ENCODE measurements at regions not wholly inside any gene's neighbourhood (a gene's known extent, or its start where the extent isn't known, plus 50 kb on each side); places are given as distances from the start of the nearest gene placed in this dataset.

DNA sequence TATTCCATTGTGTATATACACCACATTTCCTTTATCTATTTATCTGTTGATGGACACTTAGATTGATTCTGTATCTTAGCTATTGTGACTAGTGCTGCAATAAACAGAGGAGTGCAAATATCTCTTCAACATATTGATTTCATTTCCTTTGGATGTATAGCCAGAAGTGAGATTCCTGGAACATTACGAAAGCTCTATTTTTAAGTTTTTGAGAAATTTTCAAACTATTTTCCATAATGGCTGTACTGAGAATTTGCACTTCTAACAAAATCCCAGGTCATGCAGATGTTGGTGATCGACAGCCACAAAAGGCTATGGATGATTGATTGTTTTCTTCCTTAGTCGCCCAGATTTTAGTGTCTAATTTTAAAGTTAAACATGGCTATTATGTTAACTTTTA lies 132.7 kb upstream of the MTAP start:
- DNase-seq (ENCODE audit: low spot score), result no peak

DNA sequence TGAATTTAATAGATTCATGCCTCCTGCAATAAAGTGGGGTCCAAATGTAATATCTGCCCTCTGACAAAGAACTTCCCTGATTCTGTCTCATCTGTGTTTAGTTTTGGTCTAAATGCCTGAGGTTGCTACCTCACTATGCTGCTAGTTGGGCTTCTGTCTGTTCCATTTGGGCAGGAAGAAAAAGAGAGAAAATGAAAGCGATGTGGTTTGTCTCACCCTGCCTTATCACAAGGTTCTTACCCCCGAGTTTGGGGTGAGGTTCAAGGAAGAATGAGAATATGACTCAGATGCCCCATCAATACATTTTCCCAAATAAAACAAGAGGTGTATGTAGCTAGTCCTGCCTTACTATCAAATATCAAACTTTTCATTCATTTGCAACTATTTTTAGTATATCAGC lies 132.1 kb upstream of the MTAP start:
- DNase-seq (ENCODE audit: low spot score), result no peak

DNA sequence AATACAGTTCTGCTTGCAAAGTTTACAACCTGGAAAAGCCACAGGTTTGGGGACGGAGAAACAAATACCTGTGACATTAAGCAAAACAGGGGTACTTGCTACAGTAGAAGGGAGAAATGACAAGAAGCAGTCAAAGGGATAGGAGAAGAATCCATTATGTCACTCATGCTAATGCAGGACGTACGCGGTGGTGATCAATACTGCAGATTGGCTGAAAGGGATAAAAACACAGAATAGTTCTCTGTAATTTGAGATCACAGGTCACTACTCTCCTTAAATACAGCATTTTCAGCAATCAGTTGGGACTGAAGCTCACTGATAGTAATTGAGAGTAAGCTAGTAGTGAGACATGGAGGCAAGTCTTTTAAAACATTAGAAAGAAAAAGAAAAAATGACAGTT lies 130.3 kb upstream of the MTAP start:
- no peak for DNase-seq (ENCODE audit: low spot score)

DNA sequence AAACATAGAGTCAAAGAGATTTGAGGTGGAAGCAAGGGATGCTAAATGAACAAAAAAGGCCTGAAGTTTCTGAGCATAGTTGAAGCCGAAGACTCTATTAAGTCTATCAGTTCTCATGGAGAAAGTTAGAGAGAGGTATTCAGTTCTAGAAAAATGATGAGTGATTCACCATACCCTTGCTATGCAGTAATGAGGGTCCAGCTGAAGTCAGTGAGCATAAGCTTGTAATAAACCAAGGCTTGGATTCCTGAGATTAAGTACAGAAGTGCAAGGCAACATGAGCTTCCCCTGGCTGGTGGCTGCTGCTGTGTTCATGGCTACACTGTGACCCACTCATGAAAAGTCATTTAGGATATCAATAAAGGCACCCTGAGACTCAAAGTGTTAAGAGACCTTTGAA lies 129.7 kb upstream of the MTAP start:
- DNase-seq (ENCODE audit: low spot score), result no peak

DNA sequence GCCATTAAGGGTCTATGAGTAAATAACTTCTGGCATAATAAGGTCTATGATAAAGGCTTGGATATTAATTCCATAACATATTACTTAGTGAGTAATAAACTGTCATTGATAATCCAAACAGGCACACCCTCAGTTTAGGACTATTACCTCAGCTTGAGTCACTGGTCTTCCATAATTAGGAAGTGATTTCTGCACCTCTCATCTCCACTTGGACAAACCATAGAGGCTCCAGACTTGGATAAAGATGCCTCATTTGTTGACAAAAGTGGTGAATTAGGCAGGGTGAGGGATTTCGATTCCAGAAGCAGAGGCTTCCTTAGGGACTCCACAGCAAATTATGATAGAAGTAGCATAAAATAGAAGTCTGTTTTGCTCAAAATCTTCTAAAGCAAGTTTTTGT lies 127.5 kb upstream of the MTAP start:
- DNase-seq (ENCODE audit: low spot score), result no peak

DNA sequence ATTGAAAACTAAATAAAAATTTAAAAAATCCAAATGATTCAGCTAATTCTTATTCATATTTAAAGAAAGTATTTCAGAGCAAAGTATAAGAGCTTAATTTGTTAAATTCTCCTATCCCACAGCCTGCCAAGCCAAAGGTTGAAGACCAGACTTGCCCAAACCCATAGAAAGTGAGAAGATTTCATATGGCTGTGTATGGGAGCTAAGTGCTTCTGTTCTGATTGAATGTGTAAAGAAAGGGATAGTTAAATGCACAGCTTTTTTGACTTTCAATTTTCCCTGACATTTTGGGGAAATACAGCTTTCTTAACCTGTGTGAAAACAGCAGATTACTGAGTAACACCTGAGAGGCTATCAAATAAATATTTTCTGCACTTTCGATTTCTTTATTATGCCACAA lies 125.0 kb upstream of the MTAP start:
- DNase-seq (ENCODE audit: low spot score), result no peak

DNA sequence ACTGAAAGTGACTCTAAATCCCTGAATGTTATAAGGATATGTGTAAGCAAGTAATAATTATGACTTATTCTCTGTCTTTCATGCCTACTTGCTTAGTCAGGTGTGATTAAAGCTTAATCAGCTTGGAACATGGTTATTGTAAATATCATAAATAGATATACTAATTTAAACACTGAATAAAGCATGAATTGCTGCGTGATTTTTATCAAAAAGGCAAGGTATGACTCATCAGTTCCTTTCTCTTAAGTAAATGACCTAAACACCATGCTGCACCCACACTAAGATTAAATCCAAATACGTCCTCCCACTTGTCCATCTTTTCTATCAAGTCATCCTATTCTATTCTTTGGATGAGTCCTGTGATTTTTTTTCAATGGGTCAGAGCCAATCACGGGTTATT lies 124.6 kb upstream of the MTAP start:
- DNase-seq (ENCODE audit: low spot score), result no peak

DNA sequence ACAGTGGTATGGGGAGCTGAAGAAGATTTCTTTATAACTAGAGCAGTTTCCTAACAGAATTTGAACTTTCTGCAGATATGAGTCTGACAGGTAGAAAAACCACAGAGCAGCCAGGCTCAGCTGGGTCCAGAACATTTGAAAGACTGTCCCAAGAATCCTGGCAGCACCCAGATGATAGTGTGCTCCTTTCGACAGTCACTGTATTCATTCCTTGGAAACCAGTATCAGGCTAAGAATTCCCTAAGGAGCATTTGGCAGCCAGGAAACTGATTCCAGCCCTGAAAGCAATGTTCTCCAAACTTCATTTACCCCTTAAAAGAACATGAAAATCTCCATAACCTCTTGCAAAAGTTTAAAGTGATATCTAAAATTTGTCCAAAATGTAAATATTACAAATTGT lies 123.0 kb upstream of the MTAP start:
- no peak for DNase-seq (ENCODE audit: low spot score)

DNA sequence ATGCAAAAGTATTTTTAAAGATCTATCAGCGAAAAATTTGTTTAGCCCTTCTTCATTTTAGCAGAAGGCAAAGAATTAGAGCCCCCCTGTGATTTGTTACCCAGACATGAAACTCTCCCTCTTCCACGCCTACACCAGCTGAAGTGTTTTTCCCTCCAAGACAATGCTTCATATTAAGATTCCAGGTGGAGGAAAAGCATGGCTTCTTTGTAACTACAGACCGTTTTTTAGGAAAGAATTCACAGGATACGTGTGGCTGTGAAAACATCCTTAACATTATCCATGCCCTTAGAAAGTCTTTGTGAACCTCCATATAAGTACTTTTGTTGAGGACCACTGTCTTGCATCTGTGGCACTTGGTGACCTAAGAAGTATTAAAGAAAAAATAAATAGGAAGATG lies 121.8 kb upstream of the MTAP start:
- DNase-seq (ENCODE audit: low spot score), result no peak

DNA sequence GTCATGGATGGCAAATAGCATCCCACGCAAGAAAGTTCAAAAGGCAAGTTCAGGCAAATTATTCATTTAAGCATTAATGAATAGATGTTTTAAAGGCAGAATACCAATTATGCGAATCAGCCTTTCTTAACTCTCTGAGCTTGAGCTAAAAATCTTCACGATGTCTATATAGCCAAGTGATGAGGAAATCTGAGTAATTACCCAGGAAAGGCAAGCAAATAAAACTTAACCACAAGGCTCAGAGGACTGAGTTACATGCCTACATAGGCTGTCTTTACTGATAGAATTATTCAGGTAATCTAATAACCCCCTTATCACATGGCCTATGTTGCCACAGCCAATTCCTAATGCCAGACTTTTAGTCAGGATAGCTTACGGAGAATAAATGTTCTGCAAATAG lies 120.8 kb upstream of the MTAP start:
- DNase-seq (ENCODE audit: low spot score), result no peak

DNA sequence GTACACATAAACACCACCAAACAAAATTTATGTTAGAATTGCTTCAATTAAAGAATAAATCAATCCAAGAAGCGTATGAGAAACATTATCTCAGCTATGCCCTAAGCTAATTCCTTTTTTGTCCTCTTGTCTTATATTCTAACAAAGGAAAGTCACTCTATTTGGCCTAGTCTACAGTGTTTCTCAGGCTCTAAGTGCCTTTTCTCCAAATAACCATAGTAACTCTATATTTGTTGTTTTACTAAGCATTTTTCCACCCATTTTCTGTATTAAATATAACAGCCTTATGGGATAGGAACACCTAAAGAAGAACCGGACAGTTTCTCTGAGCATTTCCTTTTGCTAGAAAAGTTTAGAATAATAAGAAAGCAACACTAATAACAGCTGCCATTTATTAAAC lies 120.1 kb upstream of the MTAP start:
- no peak for DNase-seq (ENCODE audit: low spot score)

DNA sequence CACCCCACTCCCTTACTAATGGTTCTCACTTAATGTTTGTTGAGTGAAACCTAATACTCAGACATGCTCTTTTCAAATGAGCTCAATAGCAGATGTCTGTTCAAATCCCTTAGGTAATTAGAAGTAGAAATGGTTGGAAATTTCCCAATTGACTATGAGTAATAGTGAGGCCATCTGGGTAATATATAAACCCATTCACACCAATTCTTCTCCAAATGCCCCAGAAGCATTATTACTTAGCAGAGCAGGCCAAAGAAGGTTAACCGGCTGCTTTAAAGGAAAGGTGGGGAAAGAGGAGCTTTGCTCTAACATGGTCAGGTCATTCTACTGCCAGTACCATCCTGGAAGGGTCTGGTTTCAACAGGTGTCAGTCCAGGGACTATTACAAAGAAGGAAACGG lies 119.5 kb upstream of the MTAP start:
- no peak for DNase-seq (ENCODE audit: low spot score)

DNA sequence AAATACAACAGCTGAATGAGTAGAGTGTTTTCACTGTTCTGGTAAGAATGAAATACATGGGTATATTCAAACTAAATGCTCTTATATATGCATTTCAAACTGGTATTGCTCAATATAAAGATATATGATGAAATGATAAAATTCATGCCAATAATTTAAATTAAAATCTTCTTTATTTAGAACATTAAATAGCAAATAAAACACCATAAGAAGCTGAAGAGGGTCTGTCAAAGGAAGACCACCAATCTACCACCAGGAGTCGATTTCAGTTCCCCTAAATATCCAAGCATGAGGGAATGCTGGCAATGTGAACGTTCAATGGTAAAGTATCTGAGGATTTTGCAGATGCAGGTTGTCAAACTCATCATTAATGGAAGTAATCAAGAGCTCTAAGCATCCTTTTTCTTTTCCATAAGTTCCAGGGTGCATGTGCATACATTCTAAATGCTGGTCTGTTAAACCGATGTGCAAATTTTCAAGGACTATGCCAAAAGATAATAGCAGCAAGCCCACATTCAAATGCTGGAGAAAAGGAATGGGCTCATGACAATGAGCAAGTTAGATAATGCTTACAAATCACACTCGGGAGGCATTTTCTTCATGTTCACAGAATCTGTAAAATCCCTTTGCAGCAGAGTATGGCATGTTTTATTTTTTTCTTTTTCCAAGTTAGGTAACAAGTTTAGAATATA lies 118.8 kb upstream of the MTAP start:
- DNase-seq (ENCODE audit: low spot score), result no peak

DNA sequence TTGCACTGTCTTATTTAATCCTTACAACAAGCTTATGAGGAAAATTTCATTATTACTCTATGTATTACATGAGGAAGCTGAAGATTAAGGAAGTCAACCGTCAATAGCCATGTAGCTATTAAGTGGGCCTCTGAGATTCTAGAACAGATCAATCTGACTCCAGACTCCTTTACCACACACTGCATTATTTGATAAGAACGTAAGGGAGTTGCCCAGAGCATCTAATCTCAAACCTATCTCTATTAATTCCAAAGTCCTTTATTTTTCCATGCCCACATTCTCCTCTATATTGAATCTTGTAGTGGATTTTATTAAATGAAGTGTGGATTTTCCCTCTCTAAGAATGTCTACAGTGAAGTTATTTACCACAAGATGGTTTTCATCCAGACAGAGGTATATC lies 118.2 kb upstream of the MTAP start:
- DNase-seq (ENCODE audit: low spot score), result no peak

DNA sequence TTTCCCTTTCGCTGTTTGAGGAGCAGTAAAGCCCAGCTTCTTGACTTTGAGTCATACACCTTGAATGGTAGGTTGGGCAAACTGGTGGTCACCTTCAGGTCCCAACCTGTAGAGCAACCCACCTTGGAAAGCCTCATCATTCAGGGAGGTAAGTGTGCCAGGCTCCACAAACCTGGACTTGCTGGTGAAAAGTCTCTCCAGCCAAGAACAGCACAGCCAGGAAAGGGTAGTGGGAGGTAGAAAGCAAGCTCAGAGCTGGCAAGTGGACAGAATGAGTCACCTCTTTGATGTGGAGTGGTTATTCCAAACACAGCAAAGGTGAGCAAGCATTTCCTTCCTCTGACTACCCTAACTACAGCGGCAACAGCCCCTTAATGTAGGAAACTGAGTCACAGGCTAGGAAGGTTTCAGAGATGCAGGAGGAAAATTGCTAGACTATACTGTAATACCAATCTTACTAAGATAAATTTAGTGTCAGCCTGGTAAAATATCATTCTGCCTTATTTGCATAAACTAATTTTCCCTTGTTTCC lies 117.5 kb upstream of the MTAP start:
- DNase-seq (ENCODE audit: low spot score), result no peak

DNA sequence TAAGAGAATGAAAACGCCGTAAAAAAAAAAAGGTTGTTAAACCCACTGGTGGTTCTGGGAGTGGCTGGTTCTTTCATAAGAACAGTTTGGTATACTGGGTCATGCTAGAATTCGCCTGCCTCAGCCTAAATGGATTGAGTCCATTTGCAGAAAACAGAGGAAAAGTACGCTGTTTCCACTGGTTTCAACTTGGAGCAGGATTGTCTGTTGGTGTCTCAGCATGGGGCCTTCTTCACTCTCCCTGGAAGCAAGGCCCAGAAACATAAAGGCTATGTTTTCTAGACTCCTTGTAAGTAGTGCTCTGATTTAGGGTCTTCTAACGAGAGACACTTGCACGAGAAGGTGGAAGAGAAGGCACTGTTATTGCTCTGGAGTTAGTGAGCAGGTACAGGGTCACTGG lies 116.9 kb upstream of the MTAP start:
- DNase-seq (ENCODE audit: low spot score), result no peak

DNA sequence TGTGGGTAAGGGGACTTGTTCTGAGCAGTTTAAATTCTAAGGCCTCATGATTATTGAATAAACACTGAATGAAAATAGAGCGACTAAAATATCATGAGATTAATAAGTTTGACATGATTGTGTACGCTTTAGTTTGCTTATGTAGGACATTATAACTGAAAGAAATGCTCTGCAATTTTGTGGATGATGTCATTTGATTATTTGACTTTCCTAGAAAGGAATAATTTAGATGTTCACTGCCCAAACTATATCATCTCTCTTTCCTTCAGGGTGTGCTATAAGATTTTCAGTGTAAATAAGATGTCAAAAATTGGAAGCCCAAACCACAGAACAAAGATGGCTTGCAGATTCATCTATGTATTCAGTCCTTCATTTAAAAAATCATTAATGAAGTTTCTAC lies 115.7 kb upstream of the MTAP start:
- no peak for DNase-seq (ENCODE audit: low spot score)

DNA sequence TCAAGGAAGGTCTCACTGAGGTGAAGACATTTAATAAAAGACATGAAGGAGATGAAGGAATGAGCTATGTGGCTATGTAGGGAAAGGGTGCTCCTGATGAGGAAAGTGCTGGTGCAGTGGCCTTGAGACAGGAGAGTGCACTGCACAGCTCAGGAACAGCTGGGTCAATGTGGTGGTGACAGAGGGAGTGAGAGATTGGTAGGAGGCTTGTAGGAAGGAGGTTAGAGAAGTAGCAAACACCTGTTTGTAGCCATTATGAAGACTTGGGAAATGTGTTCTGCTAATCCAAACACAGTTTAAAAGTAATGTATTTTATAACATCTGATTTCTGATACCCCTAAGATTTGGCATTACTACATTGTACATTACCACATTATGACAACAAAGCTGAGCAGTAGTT lies 115.1 kb upstream of the MTAP start:
- no peak for DNase-seq (ENCODE audit: low spot score)

DNA sequence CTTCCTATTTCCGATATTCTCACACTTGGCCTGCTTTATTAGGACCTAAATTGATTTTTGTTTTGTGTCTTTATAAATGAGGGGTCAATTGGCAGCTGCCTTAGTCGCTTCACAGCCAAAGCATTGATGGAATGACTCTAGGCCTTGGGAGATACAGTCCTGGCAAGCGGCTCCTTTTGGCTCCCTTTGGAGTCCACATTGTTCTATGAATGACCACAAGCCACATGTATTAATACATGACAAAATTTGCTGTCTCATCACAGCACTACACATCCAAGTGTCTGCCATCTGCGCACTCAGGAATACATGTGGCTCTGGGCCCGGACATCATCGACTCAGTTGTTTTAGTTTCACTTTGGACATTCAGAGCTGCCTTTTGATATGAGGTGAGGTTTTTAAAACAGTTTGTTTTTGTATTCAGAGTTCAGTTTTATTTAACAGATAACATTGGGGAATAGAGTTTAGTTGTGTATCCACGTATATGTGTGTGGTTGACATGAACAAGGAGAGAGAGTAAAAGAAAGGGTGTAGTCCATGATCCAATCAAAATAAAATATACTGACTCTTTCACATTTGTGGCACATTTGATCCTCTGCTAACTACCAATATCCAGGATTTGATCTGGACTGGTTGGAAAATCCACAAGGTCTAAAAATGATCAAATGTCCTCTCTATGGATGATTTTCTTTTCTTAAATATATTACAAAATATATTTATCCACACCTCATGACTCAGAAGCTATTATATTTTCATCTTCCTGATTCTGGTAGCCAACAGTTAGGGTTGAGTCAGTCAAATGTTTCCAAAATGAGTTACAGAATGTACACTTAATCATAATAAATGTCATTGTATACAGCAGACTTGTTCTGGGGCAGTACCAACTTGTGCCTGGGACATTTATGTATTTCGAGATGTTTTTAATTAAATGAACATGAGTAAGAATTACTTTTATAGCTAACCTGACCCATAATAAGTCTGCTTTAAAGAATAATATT lies 114.0 kb upstream of the MTAP start:
- peak; percentile 15 for DNase-seq (ENCODE audit: low spot score)

DNA sequence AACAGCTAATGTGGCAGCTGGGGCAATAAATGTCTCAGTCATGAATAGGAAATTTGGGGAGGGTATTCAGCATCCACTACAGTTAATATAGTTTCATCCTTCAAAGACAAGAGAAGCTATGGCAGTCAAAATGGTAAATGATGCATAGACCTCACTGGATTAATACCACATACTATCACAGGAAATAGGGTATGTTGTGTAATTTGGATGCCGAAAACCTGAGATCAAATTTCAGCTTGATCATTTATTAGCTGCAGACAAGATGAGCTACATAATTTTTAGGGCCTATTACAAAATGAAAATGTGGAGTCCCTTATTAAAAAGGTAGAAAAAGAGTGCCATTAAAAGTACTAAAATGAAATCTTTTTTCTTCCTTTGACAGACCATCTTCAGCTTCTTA lies 112.6 kb upstream of the MTAP start:
- DNase-seq (ENCODE audit: low spot score), result no peak

DNA sequence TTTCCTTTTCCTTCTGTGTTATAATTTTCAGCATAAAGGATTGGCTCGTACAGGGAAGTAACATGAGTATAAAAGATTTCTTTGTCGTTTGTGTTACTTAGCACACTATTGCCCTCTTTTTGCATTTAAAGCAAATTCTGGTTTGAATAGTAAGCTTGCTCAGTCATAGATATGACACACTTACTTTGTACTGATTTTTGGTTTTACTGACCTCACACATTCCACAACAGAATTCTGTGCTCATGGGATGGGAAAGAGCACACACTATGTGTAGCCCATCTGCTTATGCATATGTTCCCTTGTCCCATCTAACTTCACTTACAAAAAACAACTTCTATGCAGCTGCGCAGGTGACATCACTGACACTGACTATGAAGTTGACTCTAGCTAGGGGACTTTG lies 111.9 kb upstream of the MTAP start:
- DNase-seq (ENCODE audit: low spot score), result no peak

DNA sequence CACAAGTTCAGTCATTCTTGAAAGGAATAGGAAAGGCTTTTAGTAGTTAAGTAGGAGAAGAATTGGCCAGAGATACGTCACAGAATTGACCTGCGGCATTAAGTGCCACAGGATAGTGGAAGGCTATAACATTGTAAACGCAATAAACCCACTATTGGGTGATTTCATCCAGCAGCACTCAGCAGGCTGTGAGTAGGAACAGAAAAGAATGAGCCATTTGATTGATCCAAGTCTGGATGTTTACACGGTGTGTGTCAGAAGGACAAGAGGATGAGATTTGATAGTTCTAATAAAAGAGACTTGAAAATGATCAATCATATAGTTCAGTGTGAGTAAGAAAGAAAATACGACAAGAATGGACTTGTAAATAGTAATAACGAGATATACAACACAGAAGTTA lies 110.0 kb upstream of the MTAP start:
- DNase-seq (ENCODE audit: low spot score), result no peak

DNA sequence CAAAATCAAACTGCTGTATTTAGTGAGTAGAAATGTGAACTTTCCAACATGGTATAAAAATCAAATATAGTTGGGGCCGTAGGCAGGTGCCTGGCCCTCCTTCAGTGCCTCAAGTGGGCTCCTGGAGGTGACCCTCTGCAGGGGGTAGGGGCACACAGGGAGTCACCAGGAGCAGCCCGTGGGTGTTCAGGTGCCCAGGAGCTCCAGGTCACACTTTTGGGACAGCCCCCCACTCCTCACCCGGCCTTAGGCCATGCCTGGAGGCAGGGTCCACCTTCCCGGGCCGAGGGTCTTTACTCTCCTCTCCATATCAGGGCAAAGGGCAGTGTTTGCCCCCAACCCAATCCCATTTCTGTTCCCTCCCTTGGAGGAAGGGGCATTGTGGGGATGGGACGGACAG lies 108.0 kb upstream of the MTAP start:
- no peak for DNase-seq (ENCODE audit: low spot score)

Data from pons (tissue), 1 donor.